Colonic mucosa (tissue), 4 donors: ENCODE measurements at regions not wholly inside any gene's neighbourhood (a gene's known extent, or its start where the extent isn't known, plus 50 kb on each side); places are given as distances from the start of the nearest gene placed in this dataset.

Experiments used
- DNase-seq: peaks from one replicate; pipeline ENCODE4 v3.0.0-alpha.2; 2020
- H3K27ac ChIP-seq: fragments of 200-600 bp; one replicate; pipeline ENCODE4 v1.8.0; 2021
- H3K27me3 ChIP-seq: fragments of 200-600 bp; one replicate; pipeline ENCODE4 v1.8.0; 2021
- H3K36me3 ChIP-seq: fragments of 200-600 bp; one replicate; pipeline ENCODE4 v1.8.0; 2021
- H3K4me1 ChIP-seq: fragments of 200-600 bp; one replicate; pipeline ENCODE4 v1.8.0; 2021; ENCODE audit warnings: mild to moderate bottlenecking
- H3K4me3 ChIP-seq: fragments of 200-600 bp; one replicate; pipeline ENCODE4 v1.8.0; 2021
- H3K9ac ChIP-seq, 2 donors: one replicate each; pipeline ENCODE4 v1.7.0; 2013; ENCODE audit warnings: control low read depth in 2 of 2, low read depth in 2 of 2, low read length in 2 of 2
- H3K9me3 ChIP-seq: fragments of 200-600 bp; one replicate; pipeline ENCODE4 v1.8.0; 2021
- intact Hi-C: fragments of 100-400 bp; cut with DNase I; formaldehyde crosslinking; loops from one replicate; pipeline ENCODE4 v1.14.1; 2022
- TF ChIP-seq, protein P1 (sequence below): fragments of 200-600 bp; IDR thresholded peaks from one replicate; pipeline ENCODE4 v1.8.0; 2022; ENCODE audit warnings: antibody characterized with exemption, mild to moderate bottlenecking
- donor health status: healthy.
- donor health status: DM: no; HTN: no; CAD: no.
- donor health status: DM: no; HTN: no; CAD: no.

DNA sequence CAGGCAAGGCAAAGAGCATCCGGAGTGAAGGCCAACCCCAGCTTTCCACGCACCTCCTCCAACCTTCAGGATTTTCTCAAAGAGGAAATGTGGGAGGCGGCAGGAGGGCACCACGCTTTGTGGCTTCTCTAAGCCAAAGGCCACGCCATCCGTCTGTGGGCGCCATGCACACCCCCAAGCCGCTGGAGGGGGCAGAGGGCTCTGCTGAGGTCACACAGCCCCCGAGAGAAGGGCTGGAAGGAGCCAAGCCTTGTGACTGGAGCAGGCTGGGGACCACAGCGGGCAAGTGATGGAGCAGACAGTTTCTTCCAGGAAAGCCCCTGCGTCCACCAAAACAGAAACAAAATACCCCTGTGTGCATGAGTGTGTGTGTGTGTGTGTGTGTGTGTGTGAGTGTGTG, 527.4 kb downstream of the BRD1 start:
- DNase-seq, result no peak
- Histone ChIP-seq H3K4me3 (no peak overlapping the region), H3K27ac (no peak overlapping the region), H3K9me3 (no peaks in the 10 kb centered on the region), H3K9ac (no peak overlapping the region), H3K4me1 (no peaks in the 10 kb centered on the region), H3K36me3 (no peaks in the 10 kb centered on the region), H3K27me3 (no peaks in the 10 kb centered on the region)
- intact Hi-C loops, result no loop called here
- TF ChIP-seq, protein P1, sequence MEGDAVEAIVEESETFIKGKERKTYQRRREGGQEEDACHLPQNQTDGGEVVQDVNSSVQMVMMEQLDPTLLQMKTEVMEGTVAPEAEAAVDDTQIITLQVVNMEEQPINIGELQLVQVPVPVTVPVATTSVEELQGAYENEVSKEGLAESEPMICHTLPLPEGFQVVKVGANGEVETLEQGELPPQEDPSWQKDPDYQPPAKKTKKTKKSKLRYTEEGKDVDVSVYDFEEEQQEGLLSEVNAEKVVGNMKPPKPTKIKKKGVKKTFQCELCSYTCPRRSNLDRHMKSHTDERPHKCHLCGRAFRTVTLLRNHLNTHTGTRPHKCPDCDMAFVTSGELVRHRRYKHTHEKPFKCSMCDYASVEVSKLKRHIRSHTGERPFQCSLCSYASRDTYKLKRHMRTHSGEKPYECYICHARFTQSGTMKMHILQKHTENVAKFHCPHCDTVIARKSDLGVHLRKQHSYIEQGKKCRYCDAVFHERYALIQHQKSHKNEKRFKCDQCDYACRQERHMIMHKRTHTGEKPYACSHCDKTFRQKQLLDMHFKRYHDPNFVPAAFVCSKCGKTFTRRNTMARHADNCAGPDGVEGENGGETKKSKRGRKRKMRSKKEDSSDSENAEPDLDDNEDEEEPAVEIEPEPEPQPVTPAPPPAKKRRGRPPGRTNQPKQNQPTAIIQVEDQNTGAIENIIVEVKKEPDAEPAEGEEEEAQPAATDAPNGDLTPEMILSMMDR, result no peak

DNA sequence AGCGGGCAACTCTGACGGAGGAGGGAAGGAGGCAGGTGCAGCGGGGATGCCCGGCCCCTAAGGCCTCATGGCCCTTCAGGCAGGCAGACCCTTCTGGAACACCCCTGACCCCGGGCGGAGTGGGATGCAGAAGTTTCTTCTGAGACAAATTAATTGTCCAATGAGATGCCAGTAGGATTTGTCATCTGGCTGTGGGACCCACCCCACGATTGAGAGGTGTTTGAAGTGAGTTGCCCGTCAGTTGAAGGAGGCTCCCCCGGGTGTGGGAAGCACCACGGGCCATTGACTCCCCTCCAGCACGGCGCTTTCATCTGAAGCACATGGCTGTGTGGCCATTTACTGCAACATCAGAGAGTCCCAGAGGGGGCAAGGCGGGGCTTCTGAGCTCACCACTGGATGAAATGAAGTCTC, 527.8 kb downstream of the BRD1 start:
- no peak overlapping the region for H3K4me3 ChIP-seq
- H3K36me3 ChIP-seq, result no peaks in the 10 kb centered on the region
- H3K9ac ChIP-seq, result no peak overlapping the region
- intact Hi-C loops, result no loop called here
- no peaks in the 10 kb centered on the region for H3K27me3 ChIP-seq
- TF ChIP-seq, protein P1, result no peak
- no peaks in the 10 kb centered on the region for H3K9me3 ChIP-seq
- no peak for DNase-seq
- H3K27ac ChIP-seq, result no peak overlapping the region
- H3K4me1 ChIP-seq, result no peaks in the 10 kb centered on the region

DNA sequence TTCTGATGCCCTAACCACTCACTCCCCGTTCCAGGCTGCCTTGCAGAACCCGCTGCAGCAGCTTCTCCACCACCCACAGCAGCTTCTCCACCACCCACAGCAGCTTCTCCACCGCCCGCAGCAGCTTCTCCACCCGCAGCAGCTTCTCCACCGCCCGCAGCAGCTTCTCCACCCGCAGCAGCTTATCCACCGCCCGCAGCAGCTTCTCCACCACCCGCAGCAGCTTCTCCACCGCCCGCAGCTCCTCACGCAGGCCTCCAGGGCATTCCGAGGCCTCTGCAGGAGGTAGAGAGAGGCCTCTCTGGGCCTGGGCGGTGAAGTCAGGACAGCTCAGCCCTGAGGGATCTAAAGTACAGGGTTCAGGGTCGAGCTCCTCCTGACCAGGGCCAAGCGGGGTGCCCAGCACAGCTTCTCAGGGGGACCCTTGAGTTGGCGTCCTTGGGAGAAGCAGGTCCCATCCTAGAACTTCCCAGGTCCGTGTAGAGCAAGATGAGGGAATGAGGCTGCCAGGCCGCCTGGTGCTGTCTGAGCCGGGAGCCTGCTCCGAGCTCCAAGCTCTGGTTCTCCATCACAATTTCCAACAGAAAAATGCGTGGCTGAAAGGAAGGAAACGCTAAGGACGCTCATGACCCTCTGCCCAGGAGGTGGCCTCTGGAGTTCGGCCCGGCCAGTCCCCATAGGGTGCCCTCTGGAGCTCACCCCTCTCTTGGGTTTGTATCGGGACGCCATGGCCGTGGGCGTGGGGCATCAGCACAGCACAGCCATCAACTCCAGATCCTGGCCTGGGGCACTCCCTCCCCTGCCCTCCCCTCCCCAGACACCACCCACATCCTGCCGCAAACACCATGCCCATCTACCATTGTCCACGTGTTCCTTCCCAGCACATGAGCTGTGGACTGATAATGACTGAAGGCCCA, 528.6 kb downstream of the BRD1 start:
- Histone ChIP-seq H3K4me3 (no peak overlapping the region), H3K9ac (no peak overlapping the region), H3K27ac (no peak overlapping the region), H3K27me3 (no peaks in the 10 kb centered on the region), H3K9me3 (no peaks in the 10 kb centered on the region), H3K36me3 (no peaks in the 10 kb centered on the region), H3K4me1 (no peaks in the 10 kb centered on the region)
- no peak for DNase-seq
- TF ChIP-seq, protein P1, result no peak
- intact Hi-C loops, result no loop called here

DNA sequence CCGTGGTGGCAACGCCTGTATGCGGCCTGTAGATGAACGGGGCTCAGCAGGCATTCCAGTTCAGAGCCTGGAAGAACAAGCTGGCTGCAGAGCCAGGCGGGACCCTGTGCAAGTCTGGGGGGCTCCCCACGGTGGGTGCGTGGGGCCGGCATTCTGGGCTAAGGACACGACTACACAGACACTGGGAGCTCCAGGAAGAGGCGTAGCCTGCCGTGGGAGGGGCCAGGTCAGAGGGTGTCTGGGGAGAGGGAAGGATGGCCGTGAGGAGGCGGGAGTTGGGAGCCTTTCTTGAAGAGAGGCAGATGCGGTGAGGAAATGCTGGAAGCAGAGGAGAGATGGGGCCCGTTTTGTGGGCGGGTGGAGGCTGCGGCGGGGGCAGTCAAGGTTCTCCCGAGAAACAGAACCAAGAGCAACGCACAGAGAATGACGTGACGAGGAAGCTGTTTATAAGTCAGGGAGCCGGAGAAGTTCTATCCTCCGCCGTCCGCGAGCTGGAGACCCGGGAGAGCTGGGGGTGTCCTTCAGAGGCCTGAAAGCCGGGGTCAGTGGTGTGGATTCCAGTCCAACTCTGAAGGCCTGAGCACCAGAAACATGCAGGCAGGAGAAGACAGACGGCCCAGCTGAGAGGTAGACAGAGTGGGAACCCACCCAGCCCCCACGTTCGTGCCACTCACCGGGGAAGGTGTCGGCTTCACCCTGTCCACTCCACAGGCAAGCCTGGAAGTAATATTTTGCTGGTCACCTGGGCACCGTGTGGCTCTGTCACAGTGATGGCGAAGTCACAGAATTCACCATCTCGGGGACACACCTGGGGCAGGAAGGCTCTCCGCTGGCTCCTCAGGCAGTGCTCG, 529.6 kb downstream of the BRD1 start:
- Histone ChIP-seq H3K9ac (no peak overlapping the region), H3K9me3 (no peaks in the 10 kb centered on the region), H3K27ac (no peak overlapping the region), H3K36me3 (no peaks in the 10 kb centered on the region), H3K4me1 (no peaks in the 10 kb centered on the region), H3K4me3 (no peak overlapping the region), H3K27me3 (no peaks in the 10 kb centered on the region)
- intact Hi-C loops, result no loop called here
- no peak for DNase-seq
- TF ChIP-seq, protein P1, result no peak

DNA sequence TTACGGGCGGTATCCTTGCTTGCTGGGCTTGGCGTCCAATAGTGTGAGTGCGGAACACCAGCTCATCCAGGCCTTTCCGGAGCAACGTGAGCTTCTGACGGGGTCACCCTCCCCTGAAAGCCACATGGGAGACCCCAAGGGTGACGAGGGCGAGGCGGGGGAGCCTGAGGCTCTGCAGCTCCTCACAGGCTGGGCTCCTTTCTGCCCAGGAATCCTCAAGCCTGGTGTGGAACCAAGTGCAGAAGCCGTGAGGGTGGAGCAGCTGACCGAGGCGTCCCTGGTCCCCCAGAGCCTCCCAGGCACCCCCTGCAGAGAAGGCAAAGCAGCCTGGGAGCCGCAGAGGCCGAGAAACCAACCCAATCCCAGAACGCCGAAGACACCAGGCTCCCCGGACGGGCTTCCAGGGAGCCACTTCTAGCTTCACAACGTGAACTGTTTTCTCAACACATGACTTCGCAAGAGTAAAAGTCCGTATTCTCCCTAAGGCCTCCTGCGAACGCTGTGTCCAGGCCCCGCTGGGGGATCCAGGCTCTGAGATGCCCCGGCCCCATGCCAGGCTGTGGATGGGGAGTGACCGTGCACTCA, 530.3 kb downstream of the BRD1 start:
- intact Hi-C loops, result no loop called here

More for the DNA sequence above, 530.3 kb downstream of the BRD1 start:
- Histone ChIP-seq H3K9ac (no peak overlapping the region), H3K9me3 (no peaks in the 10 kb centered on the region), H3K27me3 (no peaks in the 10 kb centered on the region), H3K4me1 (no peaks in the 10 kb centered on the region), H3K27ac (no peak overlapping the region), H3K4me3 (no peak overlapping the region), H3K36me3 (no peaks in the 10 kb centered on the region)
- no peak for DNase-seq
- TF ChIP-seq, protein P1, result no peak
